Lower leg skin (tissue), 4 donors: ENCODE measurements at regions not wholly inside any gene's neighbourhood (a gene's known extent, or its start where the extent isn't known, plus 50 kb on each side); places are given as distances from the start of the nearest gene placed in this dataset.

Source experiments
- DNase-seq, 2 donors: peaks; one replicate each; pipeline ENCODE4 v3.0.0-alpha.2; 2019; ENCODE audit warnings: low spot score in 2 of 2
- H3K4me3 ChIP-seq: fragments of 200-600 bp; sonication (generic); 2 replicates; pipeline ENCODE4 v1.5.1; 2017; ENCODE audit warnings: mild to moderate bottlenecking, low read depth; ENCODE audit not compliant: poor library complexity, severe bottlenecking
- POLR2A ChIP-seq, 2 donors: fragments of 450-650 bp; IDR thresholded peaks; one replicate each; pipeline ENCODE4 v1.6.1; 2016 to 2017; ENCODE audit warnings: antibody characterized with exemption in 2 of 2, mild to moderate bottlenecking in 1 of 2, moderate library complexity in 1 of 2
- WGBS, 2 donors: methylation state at CpG; one replicate each; pipeline ENCODE4 v1.1.5; 2018; 5-methylcytosine and 5-hydroxymethylcytosine counted together
- intact Hi-C: fragments of 100-400 bp; cut with DNase I; formaldehyde crosslinking; loops from one replicate; pipeline ENCODE4 v1.15.0; 2023; ENCODE audit warnings: low total_unique reads
- TF ChIP-seq, protein P1 (sequence below), 3 donors: fragments of 450-650 bp; IDR thresholded peaks; one replicate each; pipeline ENCODE4 v1.5.1; 2016; ENCODE audit warnings: antibody characterized with exemption in 3 of 3, mild to moderate bottlenecking in 3 of 3, moderate library complexity in 2 of 3

DNA sequence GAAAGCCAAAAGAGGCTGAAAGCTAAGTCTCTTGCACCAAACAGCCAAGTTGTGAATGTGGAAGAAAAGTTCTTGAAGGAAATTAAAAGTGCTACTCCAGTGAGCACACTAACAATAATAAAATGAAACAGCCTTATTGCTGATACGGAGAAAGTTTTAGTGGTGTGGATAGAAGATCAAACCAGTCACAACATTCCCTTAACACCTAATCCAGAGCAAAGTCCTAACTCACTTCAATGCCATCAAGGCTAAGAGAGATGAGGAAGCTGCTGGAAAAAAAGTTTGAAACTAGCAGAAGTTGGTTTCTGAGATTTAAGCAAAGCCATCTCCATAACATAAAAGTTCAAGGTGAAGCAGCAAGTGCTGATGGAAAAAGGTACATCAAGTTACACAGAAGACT is 288.8 kb upstream of the RARB start:
- H3K4me3 ChIP-seq, result no peak overlapping the region
- intact Hi-C loops, result no loop called here
- TF ChIP-seq, protein P1, sequence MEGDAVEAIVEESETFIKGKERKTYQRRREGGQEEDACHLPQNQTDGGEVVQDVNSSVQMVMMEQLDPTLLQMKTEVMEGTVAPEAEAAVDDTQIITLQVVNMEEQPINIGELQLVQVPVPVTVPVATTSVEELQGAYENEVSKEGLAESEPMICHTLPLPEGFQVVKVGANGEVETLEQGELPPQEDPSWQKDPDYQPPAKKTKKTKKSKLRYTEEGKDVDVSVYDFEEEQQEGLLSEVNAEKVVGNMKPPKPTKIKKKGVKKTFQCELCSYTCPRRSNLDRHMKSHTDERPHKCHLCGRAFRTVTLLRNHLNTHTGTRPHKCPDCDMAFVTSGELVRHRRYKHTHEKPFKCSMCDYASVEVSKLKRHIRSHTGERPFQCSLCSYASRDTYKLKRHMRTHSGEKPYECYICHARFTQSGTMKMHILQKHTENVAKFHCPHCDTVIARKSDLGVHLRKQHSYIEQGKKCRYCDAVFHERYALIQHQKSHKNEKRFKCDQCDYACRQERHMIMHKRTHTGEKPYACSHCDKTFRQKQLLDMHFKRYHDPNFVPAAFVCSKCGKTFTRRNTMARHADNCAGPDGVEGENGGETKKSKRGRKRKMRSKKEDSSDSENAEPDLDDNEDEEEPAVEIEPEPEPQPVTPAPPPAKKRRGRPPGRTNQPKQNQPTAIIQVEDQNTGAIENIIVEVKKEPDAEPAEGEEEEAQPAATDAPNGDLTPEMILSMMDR (IDR thresholded peaks at IDR 0.05), result no peak
- no peak for TF ChIP-seq POLR2A (IDR thresholded peaks at IDR 0.05)
- DNase-seq, result no peak
- 94 to 95% methylated on average over 1 of the region's 1 CpG for WGBS, 2 donors

- WGBS, 2 donors, result 41 to 54% methylated on average over 6 of the region's 6 CpGs
- no peak for TF ChIP-seq POLR2A (IDR thresholded peaks at IDR 0.05)
- TF ChIP-seq, protein P1 (IDR thresholded peaks at IDR 0.05), result no peak
- H3K4me3 ChIP-seq, result no peak overlapping the region
- DNase-seq, result no peak
- intact Hi-C loops, result no loop called here
These were observed 285.3 kb upstream of the RARB start for GRCh38 chr3:25142609-25143355.

- 75 to 78% methylated on average over 5 of the region's 5 CpGs for WGBS, 2 donors
- intact Hi-C loops, result no loop called here
- TF ChIP-seq, protein P1 (IDR thresholded peaks at IDR 0.05), result no peak
- TF ChIP-seq POLR2A (IDR thresholded peaks at IDR 0.05), result no peak
- no peak for DNase-seq
- no peak overlapping the region for H3K4me3 ChIP-seq
These were observed 284.6 kb upstream of the RARB start for GRCh38 chr3:25143356-25144025.

GRCh38 chr3:25144430-25144829 is 283.6 kb upstream of the RARB start:
- TF ChIP-seq, protein P1 (IDR thresholded peaks at IDR 0.05), result no peak
- no peak for TF ChIP-seq POLR2A (IDR thresholded peaks at IDR 0.05)
- DNase-seq, result no peak
- 68 to 78% methylated on average over 4 of the region's 4 CpGs for WGBS, 2 donors
- no peak overlapping the region for H3K4me3 ChIP-seq
- intact Hi-C loops, result no loop called here

DNA sequence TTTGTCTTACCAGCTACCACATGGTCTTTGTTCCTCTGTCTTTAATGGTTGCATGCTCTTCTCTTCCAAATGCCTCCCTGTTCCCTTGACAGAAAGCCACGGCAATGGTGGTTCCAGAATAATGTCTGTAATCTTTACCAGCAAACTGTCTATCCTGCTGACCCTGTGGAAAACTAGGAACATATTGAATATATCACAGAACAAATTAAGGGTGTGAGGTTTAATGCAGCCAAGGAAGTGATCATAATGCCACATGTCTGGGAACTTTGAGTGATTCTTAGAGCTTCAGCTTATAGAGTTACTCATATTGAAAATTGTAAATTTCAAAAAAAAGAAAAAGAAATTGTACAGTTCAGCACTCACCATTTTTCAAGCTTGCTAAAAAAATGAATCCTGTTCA is 282.9 kb upstream of the RARB start:
- no peak for TF ChIP-seq POLR2A (IDR thresholded peaks at IDR 0.05)
- TF ChIP-seq, protein P1 (IDR thresholded peaks at IDR 0.05), result no peak
- WGBS, 2 donors, result 70 to 80% methylated on average over 1 of the region's 1 CpG
- H3K4me3 ChIP-seq, result no peak overlapping the region
- DNase-seq, result no peak
- intact Hi-C loops, result no loop called here
